Activated T-helper 17 cell treated with anti-CD3 and anti-CD28 coated beads, Interleukin-2, amount 50 U/mL, for 72 hours (primary cell): ENCODE measurements at regions not wholly inside any gene's neighbourhood (a gene's known extent, or its start where the extent isn't known, plus 50 kb on each side); places are given as distances from the start of the nearest gene placed in this dataset.

ENCODE experiments used
- ATAC-seq: fragments of 150-1000 bp; cut with Tn5 transposase; replicated peaks from 2 replicates; pipeline ENCODE4 v1.10.0; 2021; ENCODE audit warnings: mild to moderate bottlenecking, moderate library complexity
- H3K27ac Mint-ChIP-seq: one replicate; pipeline ENCODE4 v1.8.0; 2022; ENCODE audit warnings: mixed read lengths
- H3K27me3 Mint-ChIP-seq: one replicate; pipeline ENCODE4 v1.8.0; 2022; ENCODE audit warnings: mixed read lengths
- H3K36me3 Mint-ChIP-seq: one replicate; pipeline ENCODE4 v1.8.0; 2022; ENCODE audit warnings: low read depth, mild to moderate bottlenecking, mixed read lengths
- H3K4me1 Mint-ChIP-seq: one replicate; pipeline ENCODE4 v1.8.0; 2022; ENCODE audit warnings: mixed read lengths
- H3K4me3 Mint-ChIP-seq: one replicate; pipeline ENCODE4 v1.8.0; 2022; ENCODE audit warnings: mild to moderate bottlenecking, mixed read lengths
- H3K9me3 Mint-ChIP-seq: one replicate; pipeline ENCODE4 v1.8.0; 2022; ENCODE audit warnings: mixed read lengths

- ATAC-seq: no peak
- H3K9me3 Mint-ChIP-seq: peaks cover 8% of the 10 kb centered on the region
- H3K4me3 Mint-ChIP-seq: no peak overlapping the region
- no peaks in the 10 kb centered on the region for H3K27me3 Mint-ChIP-seq
- no peak overlapping the region for H3K27ac Mint-ChIP-seq
- no peaks in the 10 kb centered on the region for H3K4me1 Mint-ChIP-seq
- no peaks in the 10 kb centered on the region for H3K36me3 Mint-ChIP-seq
Measured at GRCh38 chr13:62088165-62088564, 672.5 kb upstream of the PCDH20 start.

DNA sequence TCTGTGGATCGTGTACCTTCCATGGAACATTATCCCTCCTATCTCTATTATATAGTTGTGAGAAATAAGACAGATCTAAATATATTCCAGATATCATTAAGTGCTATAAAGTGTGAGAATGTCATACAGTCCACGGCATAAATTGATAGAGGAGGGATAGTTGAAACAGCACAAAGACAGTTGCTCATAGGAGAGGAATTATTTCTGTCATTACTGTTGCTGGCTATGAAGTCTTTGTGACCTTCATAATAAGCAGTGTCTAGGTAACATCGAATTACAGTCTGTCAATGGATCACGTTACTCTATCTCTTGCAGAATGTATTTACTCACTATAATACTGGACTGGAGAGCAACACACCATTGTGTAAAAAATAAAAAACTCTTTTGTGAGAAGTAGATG lies 671.5 kb upstream of the PCDH20 start:
- H3K36me3 Mint-ChIP-seq: no peaks in the 10 kb centered on the region
- H3K27ac Mint-ChIP-seq: no peak overlapping the region
- H3K4me3 Mint-ChIP-seq: no peak overlapping the region
- H3K27me3 Mint-ChIP-seq: no peaks in the 10 kb centered on the region
- no peaks in the 10 kb centered on the region for H3K4me1 Mint-ChIP-seq
- H3K9me3 Mint-ChIP-seq: peaks cover 4% of the 10 kb centered on the region
- no peak for ATAC-seq

DNA sequence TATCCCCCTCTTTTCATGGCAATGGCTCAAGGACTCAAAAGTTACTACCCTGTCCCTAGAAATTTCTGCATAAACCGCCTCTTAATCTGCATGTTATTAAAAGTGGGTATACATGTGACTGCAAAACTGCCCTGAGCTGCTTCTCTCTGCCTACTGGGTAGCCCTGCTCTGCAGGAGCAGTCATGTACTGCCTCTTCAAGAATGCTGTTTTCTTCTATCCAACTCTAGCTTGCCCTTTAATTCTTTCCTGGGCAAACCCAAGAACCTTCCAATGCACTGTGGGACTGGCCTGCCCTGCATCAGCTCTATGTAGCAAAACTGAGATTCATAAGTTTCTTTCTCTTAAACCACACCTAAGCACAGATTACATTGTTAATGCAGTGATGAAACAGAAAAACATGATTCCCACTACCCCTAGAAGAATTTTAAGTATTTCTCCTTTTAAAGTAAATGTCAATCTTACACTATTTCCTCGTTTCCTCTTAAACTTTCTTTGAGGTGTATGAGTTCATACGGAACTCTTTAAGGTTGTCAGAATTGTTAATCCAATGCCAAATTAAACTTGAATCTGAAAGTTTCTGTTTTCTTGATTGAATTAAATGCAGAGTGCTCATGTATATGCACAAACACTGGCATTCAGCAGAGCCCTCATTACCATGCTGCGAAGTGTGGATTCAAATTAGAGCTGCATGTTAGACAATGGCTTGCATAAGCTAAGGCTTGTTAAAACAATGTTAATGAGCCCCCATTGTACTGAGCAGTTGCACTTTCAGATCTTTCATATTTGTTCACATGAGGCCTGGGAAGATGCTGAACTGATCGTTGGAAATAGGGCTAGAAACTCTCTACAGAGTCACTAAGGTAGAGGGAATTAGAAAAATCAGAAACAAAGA lies 669.9 kb upstream of the PCDH20 start:
- no peaks in the 10 kb centered on the region for H3K4me1 Mint-ChIP-seq
- no peak for ATAC-seq
- H3K9me3 Mint-ChIP-seq: peaks cover 2% of the 10 kb centered on the region
- no peak overlapping the region for H3K27ac Mint-ChIP-seq
- H3K4me3 Mint-ChIP-seq: no peak overlapping the region
- no peaks in the 10 kb centered on the region for H3K36me3 Mint-ChIP-seq
- H3K27me3 Mint-ChIP-seq: no peaks in the 10 kb centered on the region

DNA sequence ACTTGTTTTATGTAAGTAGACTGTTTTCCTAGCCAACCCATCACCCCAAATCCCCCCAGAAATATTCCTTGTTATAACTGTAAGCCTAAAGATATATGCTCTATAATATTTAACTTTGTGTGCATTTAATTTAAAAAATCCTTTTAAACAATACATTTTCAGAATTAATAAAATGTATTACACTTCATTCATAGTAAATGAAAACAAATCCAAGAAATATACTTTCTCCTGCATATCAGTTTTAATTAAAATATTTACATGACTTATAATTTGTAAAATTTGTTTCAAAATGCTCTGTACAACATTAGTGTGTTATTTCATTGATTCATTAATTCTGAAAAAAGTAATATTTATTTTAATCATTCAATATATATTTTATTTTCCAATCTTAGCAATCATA lies 669.1 kb upstream of the PCDH20 start:
- no peak for ATAC-seq
- Mint-ChIP-seq H3K36me3 (no peaks in the 10 kb centered on the region), H3K4me1 (no peaks in the 10 kb centered on the region), H3K27ac (no peak overlapping the region), H3K9me3 (no peaks in the 10 kb centered on the region), H3K4me3 (no peak overlapping the region), H3K27me3 (no peaks in the 10 kb centered on the region)

- Mint-ChIP-seq H3K4me3 (no peak overlapping the region), H3K27ac (no peak overlapping the region), H3K27me3 (no peaks in the 10 kb centered on the region)
Measured at GRCh38 chr13:62067821-62068220, 652.2 kb upstream of the PCDH20 start.

GRCh38 chr13:62065016-62065415 lies 649.4 kb upstream of the PCDH20 start:
- Mint-ChIP-seq H3K9me3 (peaks cover 26% of the 10 kb centered on the region), H3K4me3 (no peak overlapping the region), H3K27me3 (no peaks in the 10 kb centered on the region), H3K27ac (no peak overlapping the region), H3K36me3 (no peaks in the 10 kb centered on the region), H3K4me1 (no peaks in the 10 kb centered on the region)
- ATAC-seq: no peak

More at GRCh38 chr13:62067821-62068220, 652.2 kb upstream of the PCDH20 start:
- H3K36me3 Mint-ChIP-seq: no peaks in the 10 kb centered on the region
- ATAC-seq: no peak
- no peaks in the 10 kb centered on the region for H3K4me1 Mint-ChIP-seq
- peaks cover 14% of the 10 kb centered on the region for H3K9me3 Mint-ChIP-seq

- Mint-ChIP-seq H3K4me3 (no peak overlapping the region), H3K9me3 (peaks cover 19% of the 10 kb centered on the region), H3K4me1 (no peaks in the 10 kb centered on the region), H3K27me3 (no peaks in the 10 kb centered on the region), H3K36me3 (no peaks in the 10 kb centered on the region), H3K27ac (no peak overlapping the region)
- ATAC-seq: no peak
Measured at GRCh38 chr13:62061751-62062150, 646.1 kb upstream of the PCDH20 start.

GRCh38 chr13:62060570-62060969 lies 644.9 kb upstream of the PCDH20 start:
- no peaks in the 10 kb centered on the region for H3K36me3 Mint-ChIP-seq
- H3K4me1 Mint-ChIP-seq: no peaks in the 10 kb centered on the region
- ATAC-seq: no peak
- H3K9me3 Mint-ChIP-seq: peaks cover 19% of the 10 kb centered on the region
- no peak overlapping the region for H3K4me3 Mint-ChIP-seq
- H3K27me3 Mint-ChIP-seq: no peaks in the 10 kb centered on the region
- no peak overlapping the region for H3K27ac Mint-ChIP-seq

DNA sequence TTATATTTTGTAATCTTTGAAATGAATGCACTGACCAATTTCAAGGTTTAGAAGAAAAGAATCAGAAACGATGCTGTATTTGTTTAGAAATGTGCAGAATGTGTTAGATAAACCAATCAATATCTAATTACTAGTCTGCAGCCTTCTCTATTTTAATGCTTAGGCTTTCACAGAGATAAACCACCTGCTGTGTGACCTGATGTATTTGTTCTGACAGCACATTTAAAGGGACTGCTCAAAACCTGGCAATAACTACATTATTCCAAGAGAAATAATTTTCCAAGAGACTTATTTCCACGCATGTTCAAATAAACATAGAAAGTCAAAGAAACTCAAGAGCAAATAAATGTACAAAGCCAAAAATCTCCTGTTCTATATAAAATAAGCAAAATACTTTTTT lies 641.6 kb upstream of the PCDH20 start:
- H3K9me3 Mint-ChIP-seq: peaks cover 9% of the 10 kb centered on the region
- H3K4me1 Mint-ChIP-seq: no peaks in the 10 kb centered on the region
- H3K36me3 Mint-ChIP-seq: no peaks in the 10 kb centered on the region
- H3K27me3 Mint-ChIP-seq: no peaks in the 10 kb centered on the region
- no peak for ATAC-seq
- H3K4me3 Mint-ChIP-seq: no peak overlapping the region
- no peak overlapping the region for H3K27ac Mint-ChIP-seq

DNA sequence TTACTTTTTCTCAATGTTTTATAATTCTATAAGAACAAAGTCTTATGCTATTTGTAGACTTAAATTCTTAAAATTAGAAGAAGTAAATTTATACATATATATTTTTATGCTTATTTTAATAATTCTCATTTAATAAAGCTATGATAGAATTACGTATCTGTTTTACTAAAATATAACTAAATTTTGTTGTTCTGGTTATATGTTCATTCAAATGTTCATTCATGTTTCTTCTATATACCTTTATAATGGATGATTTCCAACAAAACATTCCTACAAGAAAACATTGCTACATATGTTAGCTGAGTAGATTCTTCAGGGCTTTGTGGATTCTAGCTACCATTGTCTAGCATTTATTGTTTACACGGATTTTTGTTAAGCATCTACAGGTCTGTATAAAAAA lies 634.3 kb upstream of the PCDH20 start:
- H3K36me3 Mint-ChIP-seq: no peaks in the 10 kb centered on the region
- ATAC-seq: no peak
- H3K4me3 Mint-ChIP-seq: no peak overlapping the region
- no peak overlapping the region for H3K27ac Mint-ChIP-seq
- no peaks in the 10 kb centered on the region for H3K27me3 Mint-ChIP-seq
- no peaks in the 10 kb centered on the region for H3K4me1 Mint-ChIP-seq
- H3K9me3 Mint-ChIP-seq: peaks cover 6% of the 10 kb centered on the region

GRCh38 chr13:62046512-62046911 lies 630.9 kb upstream of the PCDH20 start:
- H3K36me3 Mint-ChIP-seq: no peaks in the 10 kb centered on the region
- H3K9me3 Mint-ChIP-seq: peaks cover 6% of the 10 kb centered on the region
- no peaks in the 10 kb centered on the region for H3K27me3 Mint-ChIP-seq
- H3K27ac Mint-ChIP-seq: no peak overlapping the region
- no peak overlapping the region for H3K4me3 Mint-ChIP-seq
- H3K4me1 Mint-ChIP-seq: no peaks in the 10 kb centered on the region
- ATAC-seq: no peak

DNA sequence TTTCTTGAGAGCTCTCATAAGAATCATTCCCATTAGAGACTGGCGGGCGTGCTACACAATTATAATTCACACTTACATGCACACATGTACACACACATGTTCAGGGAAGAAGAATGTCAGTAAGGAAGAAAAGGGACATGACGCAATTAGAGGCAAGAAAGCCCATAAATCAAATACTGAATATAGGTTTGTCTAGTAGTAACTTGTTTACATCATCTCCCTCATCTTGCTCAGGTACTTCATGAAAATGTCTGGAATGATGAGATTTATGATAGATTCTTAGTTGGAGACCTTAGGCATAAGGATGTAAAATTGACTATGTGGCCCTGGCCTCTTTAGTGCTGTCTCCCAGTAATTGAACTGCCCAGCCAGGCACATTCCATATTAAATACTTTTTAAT lies 628.0 kb upstream of the PCDH20 start:
- H3K9me3 Mint-ChIP-seq: peaks cover 4% of the 10 kb centered on the region
- no peaks in the 10 kb centered on the region for H3K4me1 Mint-ChIP-seq
- no peaks in the 10 kb centered on the region for H3K36me3 Mint-ChIP-seq
- H3K4me3 Mint-ChIP-seq: no peak overlapping the region
- no peaks in the 10 kb centered on the region for H3K27me3 Mint-ChIP-seq
- no peak for ATAC-seq
- no peak overlapping the region for H3K27ac Mint-ChIP-seq

- no peak overlapping the region for H3K4me3 Mint-ChIP-seq
Measured at GRCh38 chr13:62040806-62041205, 625.2 kb upstream of the PCDH20 start.

GRCh38 chr13:62040078-62040477 lies 624.4 kb upstream of the PCDH20 start:
- Mint-ChIP-seq H3K27ac (no peak overlapping the region), H3K9me3 (peaks cover 4% of the 10 kb centered on the region), H3K4me3 (no peak overlapping the region), H3K36me3 (no peaks in the 10 kb centered on the region), H3K27me3 (no peaks in the 10 kb centered on the region), H3K4me1 (no peaks in the 10 kb centered on the region)
- no peak for ATAC-seq

More at GRCh38 chr13:62040806-62041205, 625.2 kb upstream of the PCDH20 start:
- Mint-ChIP-seq H3K4me1 (no peaks in the 10 kb centered on the region), H3K27me3 (no peaks in the 10 kb centered on the region), H3K27ac (no peak overlapping the region), H3K36me3 (no peaks in the 10 kb centered on the region), H3K9me3 (peaks cover 4% of the 10 kb centered on the region)
- ATAC-seq: no peak

DNA sequence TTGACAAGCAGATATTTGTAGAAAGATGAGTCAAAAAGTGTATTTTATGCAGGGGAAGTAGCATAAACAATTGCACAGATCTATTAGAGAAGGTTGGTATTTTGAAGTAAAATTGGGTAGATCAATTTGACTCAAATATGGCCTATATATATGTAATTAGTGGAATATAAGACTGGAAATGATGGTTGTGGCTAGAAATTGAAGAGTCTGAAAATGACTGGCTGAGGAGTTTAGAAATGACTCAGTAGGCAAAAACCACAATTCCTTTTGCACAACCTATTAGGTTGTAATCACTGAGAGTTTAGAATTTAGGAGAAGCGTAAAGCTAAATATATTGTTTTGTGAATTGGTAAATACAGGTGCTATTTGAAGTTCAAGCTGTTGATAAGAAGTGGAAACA lies 622.6 kb upstream of the PCDH20 start:
- Mint-ChIP-seq H3K4me3 (no peak overlapping the region), H3K9me3 (peaks cover 4% of the 10 kb centered on the region), H3K4me1 (no peaks in the 10 kb centered on the region), H3K27ac (no peak overlapping the region), H3K27me3 (no peaks in the 10 kb centered on the region), H3K36me3 (no peaks in the 10 kb centered on the region)
- peak; percentile 18 for ATAC-seq
